GM18951 (cell line): ENCODE measurements at regions not wholly inside any gene's neighbourhood (a gene's known extent, or its start where the extent isn't known, plus 50 kb on each side); places are given as distances from the start of the nearest gene placed in this dataset.

Source experiments
- POLR2A ChIP-seq: IDR thresholded peaks from 4 replicates; pipeline ENCODE4 v1.6.1; 2011; ENCODE audit warnings: mild to moderate bottlenecking; ENCODE audit not compliant: insufficient read length, insufficient read depth; ENCODE audit errors: extremely low read depth
- in situ Hi-C: fragments of 300-500 bp; cut with MboI; formaldehyde crosslinking; loops from one replicate; pipeline ENCODE4 v1.12.0; 2022; ENCODE audit warnings: low sequenced_read_pairs, mixed read lengths, inconsistent platforms; ENCODE audit not compliant: unreplicated experiment

GRCh38 chr5:2282034-2282690 is 399.4 kb upstream of the IRX4 start:
- in situ Hi-C loops = no loop called here
- no peak for TF ChIP-seq POLR2A

GRCh38 chr5:2281446-2281845 is 398.7 kb upstream of the IRX4 start:
- no peak for TF ChIP-seq POLR2A
- in situ Hi-C loops = no loop called here

GRCh38 chr5:2280318-2280717 is 397.6 kb upstream of the IRX4 start:
- in situ Hi-C loops = no loop called here
- no peak for TF ChIP-seq POLR2A

DNA sequence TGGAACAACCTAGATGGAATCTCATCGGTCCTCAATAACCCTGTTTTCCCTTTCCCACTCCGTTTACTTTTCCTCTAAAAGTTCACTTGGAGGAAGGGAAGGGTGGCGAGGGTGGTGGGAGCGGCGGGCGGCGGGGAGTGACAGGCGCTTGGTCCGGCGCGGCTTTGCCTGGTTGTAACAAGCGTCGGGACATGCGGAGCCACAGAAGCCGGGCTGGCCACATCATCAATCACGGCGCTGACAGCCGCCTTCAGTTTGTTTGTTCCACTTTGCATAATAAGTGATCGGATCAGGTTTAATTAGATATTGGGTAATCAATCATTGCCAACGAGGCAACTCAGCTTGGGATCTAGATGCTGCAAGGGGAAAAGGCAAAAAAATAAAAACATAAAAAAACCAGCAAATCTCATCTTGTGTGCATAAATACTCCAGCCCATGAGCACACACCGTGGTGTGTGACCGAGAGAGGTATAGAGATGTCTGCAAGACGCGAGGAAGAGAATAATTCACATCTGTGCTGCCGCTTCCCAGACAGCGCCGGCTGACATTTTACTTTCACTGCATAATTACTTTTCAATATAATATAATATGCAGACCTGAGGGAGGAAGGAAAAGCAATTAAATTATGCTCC is 396.2 kb upstream of the IRX4 start:
- in situ Hi-C loops = no loop called here
- no peak for TF ChIP-seq POLR2A

DNA sequence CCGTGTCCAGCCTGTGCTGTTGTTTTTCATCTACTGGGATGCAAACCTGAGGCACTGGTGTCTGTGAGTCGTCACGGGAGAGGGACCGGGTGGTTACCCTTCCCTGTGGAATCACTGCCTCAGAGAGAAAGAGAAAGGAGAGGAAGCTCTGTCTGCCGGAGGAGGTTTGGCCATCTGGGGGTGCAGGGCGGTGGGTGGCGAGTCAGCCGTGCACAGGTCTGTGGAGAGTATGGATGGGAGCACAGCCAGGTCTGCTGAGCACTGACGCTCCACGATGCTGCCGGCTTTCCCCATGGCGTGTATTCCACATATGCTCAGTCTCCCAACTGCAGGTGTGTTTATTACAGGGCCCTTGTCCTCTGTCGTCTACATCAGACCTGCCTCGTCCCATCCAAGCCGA is 395.2 kb upstream of the IRX4 start:
- in situ Hi-C loops = no loop called here
- TF ChIP-seq POLR2A = no peak

DNA sequence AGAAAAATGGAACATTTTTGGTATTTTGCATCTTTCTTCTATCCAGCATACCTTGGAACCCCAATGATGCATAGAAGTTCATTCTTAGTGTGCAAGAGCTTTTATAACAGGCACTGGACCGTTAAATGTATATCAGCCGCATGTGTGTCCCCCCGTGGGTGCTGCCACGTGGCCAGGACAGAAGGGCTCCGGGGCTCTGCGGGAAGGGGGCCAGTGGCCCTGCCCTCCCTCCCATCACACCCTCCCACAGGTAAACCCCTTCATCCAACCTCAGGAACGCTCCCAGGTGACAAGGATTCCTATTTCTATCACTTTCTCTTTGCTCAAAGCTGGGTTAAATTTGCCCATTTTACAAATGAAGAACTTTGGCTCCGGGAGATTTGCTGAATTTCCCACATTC is 393.4 kb upstream of the IRX4 start:
- in situ Hi-C loops = no loop called here
- TF ChIP-seq POLR2A = no peak

DNA sequence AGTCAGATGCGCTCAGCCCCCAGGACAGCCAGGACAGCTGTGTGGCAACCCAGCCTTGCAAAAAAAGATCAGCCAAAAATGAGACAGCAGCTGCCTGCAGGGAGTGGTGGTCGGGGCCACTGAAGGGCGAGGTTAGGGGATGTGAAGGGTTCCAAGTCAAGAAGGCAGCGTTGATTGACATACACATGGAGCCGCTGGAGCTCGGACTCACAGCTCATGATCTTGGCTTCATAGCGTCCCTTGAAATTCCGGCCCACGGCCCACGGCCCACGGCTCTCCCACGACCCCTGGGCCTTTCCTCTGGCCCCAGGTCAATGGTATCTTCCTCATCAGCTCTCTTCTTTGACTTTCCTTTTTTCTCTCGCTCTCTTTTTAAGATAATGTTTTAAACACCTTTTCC is 390.0 kb upstream of the IRX4 start:
- in situ Hi-C loops = no loop called here

GRCh38 chr5:2272039-2272438 is 389.3 kb upstream of the IRX4 start:
- in situ Hi-C loops = no loop called here
- TF ChIP-seq POLR2A = no peak

More for the DNA sequence above, 390.0 kb upstream of the IRX4 start:
- TF ChIP-seq POLR2A = no peak

DNA sequence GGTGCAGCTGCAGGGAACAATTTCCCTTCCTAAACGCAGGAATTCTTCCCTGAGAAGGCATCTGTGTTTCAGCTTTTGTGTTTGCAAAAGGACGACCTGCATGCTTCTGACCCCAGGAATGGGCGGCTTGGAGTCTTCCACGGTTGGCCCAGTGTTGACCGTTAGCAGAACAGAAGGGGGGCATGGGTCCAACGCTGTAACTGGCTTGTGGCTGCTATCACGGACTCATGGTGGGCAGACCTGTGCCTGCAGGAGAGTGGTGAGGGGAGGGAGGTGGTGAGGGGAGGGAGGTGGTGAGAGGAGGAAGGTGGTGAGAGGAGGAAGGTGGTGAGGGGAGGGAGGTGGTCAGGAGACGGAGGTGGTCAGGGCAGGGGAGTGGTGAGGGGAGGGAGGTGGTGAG is 388.6 kb upstream of the IRX4 start:
- in situ Hi-C loops = no loop called here
- TF ChIP-seq POLR2A = no peak

- in situ Hi-C loops = no loop called here
- TF ChIP-seq POLR2A = no peak
These were observed 387.7 kb upstream of the IRX4 start for GRCh38 chr5:2270467-2270866.

- no peak for TF ChIP-seq POLR2A
- in situ Hi-C loops = no loop called here
These were observed 386.9 kb upstream of the IRX4 start for GRCh38 chr5:2269656-2270055.

GRCh38 chr5:2267991-2268390 is 385.3 kb upstream of the IRX4 start:
- TF ChIP-seq POLR2A = no peak
- in situ Hi-C loops = no loop called here

DNA sequence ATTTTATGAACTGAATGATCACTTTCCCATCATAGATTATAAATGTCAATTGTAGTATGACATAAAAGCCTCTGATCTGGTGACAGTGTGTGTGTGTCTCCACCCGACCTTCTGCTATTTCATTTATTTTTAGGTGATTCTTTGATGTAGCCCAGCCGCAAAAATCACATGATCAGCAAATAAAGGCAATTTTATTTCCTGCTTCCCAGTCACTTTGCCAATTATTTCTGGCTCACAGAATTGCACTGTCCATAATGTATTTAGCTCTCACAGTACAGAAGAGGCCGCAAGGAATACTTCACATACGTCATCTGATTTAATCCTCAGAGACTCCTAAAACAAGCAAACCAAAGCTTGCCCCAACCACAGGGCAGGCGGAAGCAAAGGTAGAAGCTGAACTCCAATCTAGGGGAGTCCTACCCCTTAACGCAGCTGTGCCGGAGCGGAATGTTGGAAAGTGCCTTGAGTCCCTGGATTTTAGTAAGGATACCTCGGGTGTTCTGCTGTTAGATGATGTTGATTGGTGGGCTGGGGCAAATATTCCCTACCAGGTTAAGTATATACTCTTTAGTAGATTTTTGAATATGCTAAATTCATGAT is 384.0 kb upstream of the IRX4 start:
- in situ Hi-C loops = no loop called here

DNA sequence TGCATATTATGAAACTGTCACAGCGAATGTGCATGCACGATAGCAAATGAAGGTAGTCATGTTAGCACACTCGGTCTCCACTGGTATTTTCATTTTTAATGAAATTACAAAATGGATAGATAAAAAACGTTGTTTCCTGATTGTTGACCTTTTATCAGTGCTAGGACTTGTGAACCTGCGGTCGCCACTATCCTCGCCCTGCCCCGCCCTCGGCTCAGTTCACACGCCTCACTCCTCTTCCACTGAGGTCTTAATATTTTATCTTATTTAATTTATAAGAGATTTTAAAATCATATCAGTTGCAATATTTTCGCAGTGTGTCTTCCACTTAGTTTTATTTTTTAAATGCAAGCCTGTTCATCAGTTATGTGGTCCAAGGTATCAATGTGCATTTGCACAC is 382.6 kb upstream of the IRX4 start:
- in situ Hi-C loops = no loop called here
- TF ChIP-seq POLR2A = no peak

More for the DNA sequence above, 384.0 kb upstream of the IRX4 start:
- TF ChIP-seq POLR2A = no peak
